HG03378 (cell line): ENCODE measurements at regions not wholly inside any gene's neighbourhood (a gene's known extent, or its start where the extent isn't known, plus 50 kb on each side); places are given as distances from the start of the nearest gene placed in this dataset.
A peak's percentile ranks its signal among the peaks of the same experiment; 100 is the strongest.

Experiments used
- ATAC-seq: cut with Tn5 transposase; IDR thresholded peaks from one replicate; pipeline ENCODE4 v1.9.1; 2021; ENCODE audit warnings: mild to moderate bottlenecking, moderate library complexity; ENCODE audit not compliant: unreplicated experiment

GRCh38 chr5:143511736-143512135 lies 108.2 kb upstream of the NR3C1 start:
- no peak for ATAC-seq

DNA sequence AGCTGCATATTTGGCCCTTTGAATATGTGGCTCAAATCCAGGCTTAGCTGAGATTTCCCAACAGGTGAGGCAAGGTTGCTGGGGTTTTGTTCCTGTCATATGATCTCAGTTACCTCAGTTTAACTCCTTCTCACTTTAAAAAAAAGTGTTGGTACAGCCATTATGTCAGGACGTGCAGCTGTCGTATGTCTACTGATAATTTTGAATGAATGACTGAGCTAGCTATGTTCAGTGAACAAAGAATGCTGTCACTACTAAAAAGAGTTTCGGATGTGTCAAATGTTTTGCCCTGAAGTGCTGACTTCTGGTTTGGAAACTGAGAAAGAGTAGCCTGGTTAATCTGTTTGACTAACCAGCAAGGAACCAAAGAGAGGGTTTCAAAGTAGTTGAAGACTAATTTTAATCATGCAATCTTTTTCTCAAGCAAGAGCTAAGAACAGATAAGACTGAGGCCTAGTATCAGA lies 106.3 kb upstream of the NR3C1 start:
- ATAC-seq = peak; percentile 94

GRCh38 chr5:143506836-143507552 lies 103.5 kb upstream of the NR3C1 start:
- ATAC-seq = no peak

DNA sequence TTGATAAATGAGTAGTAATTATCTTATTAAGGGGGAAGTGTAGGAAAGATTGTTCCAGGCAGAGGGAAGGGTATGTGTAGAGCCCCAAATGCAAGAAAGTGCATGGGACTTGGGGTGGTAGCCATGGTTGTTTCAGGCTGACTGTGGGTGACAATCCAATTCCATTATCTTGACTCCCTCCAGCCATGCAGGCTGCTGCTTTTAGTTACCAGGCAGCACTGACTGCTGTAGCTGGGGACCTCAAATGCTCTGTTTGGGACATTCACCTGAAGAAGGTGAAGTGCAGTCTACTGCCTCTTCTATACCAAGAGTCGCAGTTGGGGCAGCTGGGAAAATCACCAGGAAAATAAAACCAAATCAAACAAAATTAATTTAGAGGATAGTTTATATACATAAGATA lies 102.4 kb upstream of the NR3C1 start:
- ATAC-seq = no peak

GRCh38 chr5:143505354-143505753 lies 101.9 kb upstream of the NR3C1 start:
- no peak for ATAC-seq

DNA sequence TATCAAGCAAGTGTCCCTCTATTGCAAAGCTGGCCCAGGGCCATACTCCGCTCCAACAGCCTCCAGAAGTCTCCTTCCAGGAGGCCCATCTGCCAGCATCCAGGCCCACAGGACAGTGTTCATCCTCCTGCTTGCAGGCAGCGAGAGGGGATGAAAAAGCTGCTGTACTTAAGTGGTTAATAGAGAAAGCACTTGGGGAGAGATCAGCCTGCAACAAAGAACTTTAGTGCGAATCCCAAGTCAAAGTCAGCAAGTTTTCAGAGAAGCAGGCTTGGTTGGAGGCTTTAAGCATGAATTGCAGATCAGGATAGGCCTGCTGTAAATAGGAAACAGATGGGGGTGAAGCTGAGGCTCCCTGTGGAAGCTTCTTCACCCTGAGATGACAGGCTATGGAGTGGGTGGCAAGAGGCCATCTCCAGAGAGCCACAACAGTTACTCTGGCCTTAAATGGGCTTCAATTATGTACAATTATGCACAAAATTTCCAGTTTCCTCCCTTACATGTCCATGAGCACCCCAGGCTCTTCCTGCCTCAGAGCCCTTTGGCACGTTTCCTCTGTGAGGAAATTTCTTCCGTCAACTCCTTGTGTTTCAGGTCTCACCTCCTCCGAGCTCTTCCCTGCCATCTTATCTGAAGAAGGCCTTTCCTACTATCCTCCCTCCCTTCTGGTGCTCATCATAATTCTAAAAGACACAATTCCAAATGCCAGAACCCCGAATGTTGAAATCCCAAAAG lies 98.0 kb upstream of the NR3C1 start:
- ATAC-seq = no peak

DNA sequence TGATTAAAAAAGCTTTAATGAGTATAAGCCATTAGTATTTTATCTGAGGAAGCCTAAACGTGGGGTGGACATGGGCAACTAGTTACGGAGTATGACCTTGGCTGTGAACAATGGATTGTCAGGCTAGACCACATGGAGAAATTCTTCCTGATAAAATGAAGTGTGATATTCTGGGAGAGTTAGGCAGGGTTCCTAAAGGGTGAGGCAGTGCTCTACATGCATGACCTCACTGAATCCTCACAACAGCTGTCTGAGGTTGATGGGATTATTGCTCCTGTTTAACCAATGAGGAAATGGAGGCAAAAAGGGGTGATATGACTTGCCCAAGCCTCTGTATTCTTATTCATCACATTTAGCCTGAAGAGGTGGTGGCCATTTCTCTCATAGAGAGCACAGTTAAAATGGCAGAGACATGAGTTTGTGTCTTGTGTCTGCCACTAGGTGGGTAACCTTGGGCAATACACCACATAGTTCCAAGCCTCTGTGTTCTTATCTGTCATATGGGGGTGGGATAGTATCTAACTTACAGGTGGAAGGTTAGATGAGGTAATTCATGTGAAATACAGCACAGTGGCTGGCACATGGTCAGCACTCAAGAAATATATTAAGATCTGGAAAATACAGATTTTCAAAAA lies 96.1 kb upstream of the NR3C1 start:
- ATAC-seq = no peak

GRCh38 chr5:143498821-143499220 lies 95.3 kb upstream of the NR3C1 start:
- ATAC-seq = no peak

- ATAC-seq = no peak
These were observed 94.3 kb upstream of the NR3C1 start for GRCh38 chr5:143497749-143498148.

DNA sequence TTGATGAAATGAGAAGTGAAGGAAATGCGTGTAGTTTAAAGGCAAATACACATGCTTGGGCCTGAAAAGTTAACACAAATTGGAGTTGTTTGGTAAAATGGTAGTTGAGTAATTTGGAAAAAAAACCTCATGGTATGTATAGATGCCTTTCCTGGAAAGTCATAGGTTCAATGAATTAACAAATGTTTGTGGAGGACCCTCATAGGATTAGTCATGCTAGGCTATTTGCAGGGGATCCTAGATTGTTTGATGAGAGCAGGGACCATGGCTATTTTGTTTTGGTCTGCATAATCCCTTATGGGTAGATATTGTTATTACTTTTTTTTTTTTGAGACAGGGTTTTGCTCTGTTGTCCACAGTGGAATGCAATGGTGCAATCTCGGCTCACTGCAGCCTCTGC lies 93.5 kb upstream of the NR3C1 start:
- ATAC-seq = no peak

DNA sequence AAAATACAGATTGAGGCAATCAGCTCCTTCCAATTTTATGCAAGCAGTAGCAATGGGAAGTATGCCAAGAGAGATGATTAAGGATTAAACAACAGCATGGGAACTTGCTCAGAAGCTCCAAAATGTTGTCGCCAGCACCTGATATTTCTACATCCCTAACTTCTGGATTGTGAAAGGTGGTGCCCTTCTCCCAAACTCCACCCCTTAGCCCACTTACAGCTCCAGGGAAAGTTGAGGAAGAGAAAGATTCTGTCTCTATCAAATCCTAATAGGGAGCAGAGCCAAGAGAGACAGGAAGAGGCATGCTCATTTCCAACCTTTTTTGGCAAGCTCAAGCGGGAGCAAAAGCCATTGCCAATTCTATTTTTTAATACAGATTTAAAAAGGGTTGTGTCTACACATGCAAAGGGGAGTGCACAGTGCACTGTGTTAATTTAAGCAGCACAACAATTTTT lies 92.4 kb upstream of the NR3C1 start:
- no peak for ATAC-seq

- ATAC-seq = no peak
These were observed 91.6 kb upstream of the NR3C1 start for GRCh38 chr5:143495110-143495509.

DNA sequence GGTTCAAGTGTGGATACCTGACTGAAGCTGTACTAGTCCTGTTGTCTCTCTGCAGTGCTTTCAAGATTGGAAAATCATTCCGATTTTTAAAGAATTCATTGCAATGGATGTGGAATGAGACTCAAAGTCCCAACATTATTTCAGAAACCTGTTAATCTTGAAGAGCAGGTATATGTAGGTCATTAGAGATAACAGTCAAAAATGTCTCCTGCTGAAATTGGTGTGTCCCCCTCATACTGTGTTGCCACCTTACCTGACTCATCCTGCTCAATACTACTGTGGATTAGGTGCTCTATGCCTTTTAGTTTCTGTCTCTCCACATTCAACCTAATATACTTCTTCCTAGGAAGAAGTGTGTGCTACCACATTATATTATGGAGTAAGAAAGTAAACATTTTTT lies 91.1 kb upstream of the NR3C1 start:
- no peak for ATAC-seq

GRCh38 chr5:143494162-143494561 lies 90.7 kb upstream of the NR3C1 start:
- no peak for ATAC-seq

- ATAC-seq = no peak
These were observed 89.3 kb upstream of the NR3C1 start for GRCh38 chr5:143492783-143493182.

DNA sequence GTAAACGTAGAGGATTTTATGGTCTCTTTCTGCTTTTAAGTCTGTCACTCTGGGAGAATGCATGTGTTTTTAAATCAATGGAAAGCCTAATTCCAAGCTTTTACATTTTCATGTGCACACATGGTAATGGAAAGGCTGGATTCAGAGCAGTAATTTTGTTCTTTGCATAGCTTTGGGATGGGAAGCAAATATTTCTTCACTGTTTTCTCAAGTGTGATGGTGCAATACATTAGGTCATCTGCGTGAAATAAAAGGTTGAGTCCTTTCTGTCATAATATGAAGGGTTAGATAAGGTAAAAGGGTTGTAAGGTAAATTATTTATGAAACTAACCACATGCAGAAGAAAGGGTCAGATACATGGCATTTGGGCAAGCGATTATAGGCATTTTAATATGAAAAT lies 88.2 kb upstream of the NR3C1 start:
- ATAC-seq = no peak

GRCh38 chr5:143488381-143488780 lies 84.9 kb upstream of the NR3C1 start:
- ATAC-seq = no peak

- no peak for ATAC-seq
These were observed 81.1 kb upstream of the NR3C1 start for GRCh38 chr5:143484601-143485000.

DNA sequence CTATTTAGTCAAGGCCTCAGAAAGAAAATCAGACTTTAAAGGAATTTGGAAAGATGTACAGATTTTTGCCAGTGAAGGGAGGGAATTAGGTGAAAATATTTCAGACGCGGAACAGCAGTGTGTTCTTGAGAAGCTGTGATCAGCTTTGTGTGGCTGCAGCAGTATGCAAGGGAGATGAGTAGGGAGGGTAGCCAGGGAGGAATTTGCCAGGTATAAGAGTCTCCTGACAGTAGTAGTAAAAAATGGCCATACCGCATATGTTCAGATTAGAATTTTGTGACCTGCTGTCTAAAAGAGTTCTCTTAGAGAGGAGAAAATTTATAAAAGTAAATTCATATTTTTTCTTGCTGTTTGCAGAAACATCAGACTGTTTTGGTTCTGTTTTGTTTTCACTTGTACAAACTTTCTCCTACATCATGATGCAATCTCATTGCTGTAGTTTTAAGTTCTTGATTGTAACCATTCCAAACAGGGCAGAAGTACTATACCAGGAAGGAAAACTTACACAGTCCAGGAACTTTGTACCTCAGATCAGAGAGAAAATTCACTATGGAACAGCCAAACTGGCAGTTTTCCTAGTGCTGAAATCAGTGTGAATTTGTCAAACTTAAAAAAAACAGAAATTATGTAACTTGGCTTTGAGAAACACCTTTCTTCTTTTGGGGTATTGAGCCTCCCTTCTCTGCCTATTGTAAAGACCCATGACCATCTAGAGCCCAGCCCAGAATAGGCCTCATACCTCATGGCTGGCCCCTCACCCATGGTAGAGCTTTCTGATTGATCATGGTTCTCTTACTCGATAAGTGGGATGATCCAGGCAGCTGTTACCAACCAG lies 78.4 kb upstream of the NR3C1 start:
- ATAC-seq = no peak

GRCh38 chr5:143480001-143480400 lies 76.5 kb upstream of the NR3C1 start:
- no peak for ATAC-seq

GRCh38 chr5:143479394-143479793 lies 75.9 kb upstream of the NR3C1 start:
- ATAC-seq = no peak
